ENCODE measurements at regions not wholly inside any gene's neighbourhood (a gene's known extent, or its start where the extent isn't known, plus 50 kb on each side); places are given as distances from the start of the nearest gene placed in this dataset.

DNA sequence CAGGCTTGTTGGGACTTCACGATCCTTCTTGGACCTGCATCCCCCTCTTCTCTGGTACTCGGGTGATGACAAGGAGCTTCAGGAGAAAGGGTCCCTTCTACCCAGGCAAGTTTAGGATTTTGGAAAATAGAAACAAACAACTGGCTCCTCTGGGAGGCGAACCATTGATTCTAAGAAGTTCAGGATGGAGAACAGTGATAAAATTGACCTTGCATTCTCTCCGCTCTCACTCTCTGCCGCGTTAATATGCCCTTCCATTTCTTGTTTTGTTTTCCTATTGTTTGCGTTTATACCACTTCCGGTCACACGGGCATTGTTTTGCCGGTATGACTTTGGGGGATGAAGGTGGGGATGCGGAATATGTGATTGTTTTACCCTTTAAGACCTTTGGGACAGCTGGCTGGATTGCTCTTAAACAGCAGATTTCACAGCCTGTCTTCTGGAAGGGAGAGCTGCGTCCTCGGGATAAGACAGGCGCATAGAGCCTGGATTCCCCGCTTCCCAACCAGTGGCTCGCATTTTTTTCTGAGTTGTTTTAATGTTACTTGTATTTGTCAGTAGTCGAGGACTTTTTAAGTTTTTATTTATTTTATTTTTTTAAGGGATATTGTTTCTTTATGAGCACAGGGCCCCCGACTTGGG is 144.3 kb upstream of the ZNF184 start:
- no peak for TF ChIP-seq FOXP2 (optimal IDR thresholded peaks at IDR 0.05; ENCODE audit: borderline replicate concordance, extremely low read depth, extremely low read length, insufficient read depth)
- TF ChIP-seq, protein P1, sequence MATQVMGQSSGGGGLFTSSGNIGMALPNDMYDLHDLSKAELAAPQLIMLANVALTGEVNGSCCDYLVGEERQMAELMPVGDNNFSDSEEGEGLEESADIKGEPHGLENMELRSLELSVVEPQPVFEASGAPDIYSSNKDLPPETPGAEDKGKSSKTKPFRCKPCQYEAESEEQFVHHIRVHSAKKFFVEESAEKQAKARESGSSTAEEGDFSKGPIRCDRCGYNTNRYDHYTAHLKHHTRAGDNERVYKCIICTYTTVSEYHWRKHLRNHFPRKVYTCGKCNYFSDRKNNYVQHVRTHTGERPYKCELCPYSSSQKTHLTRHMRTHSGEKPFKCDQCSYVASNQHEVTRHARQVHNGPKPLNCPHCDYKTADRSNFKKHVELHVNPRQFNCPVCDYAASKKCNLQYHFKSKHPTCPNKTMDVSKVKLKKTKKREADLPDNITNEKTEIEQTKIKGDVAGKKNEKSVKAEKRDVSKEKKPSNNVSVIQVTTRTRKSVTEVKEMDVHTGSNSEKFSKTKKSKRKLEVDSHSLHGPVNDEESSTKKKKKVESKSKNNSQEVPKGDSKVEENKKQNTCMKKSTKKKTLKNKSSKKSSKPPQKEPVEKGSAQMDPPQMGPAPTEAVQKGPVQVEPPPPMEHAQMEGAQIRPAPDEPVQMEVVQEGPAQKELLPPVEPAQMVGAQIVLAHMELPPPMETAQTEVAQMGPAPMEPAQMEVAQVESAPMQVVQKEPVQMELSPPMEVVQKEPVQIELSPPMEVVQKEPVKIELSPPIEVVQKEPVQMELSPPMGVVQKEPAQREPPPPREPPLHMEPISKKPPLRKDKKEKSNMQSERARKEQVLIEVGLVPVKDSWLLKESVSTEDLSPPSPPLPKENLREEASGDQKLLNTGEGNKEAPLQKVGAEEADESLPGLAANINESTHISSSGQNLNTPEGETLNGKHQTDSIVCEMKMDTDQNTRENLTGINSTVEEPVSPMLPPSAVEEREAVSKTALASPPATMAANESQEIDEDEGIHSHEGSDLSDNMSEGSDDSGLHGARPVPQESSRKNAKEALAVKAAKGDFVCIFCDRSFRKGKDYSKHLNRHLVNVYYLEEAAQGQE (IDR thresholded peaks at IDR 0.05; ENCODE audit: insufficient read depth in 1 of 2, low read depth in 2 of 2, low read length in 2 of 2) = no peak
- no peak for TF ChIP-seq SIN3A (IDR thresholded peaks at IDR 0.05; ENCODE audit: borderline replicate concordance, insufficient read depth, low read length)
- no peak for TF ChIP-seq POLR2AphosphoS5 (IDR thresholded peaks at IDR 0.05; ENCODE audit: low read depth, low read length)
- no peak for TF ChIP-seq TAF1 (IDR thresholded peaks at IDR 0.05; ENCODE audit: borderline replicate concordance, insufficient read depth, low read length)

GRCh38 chr6:27616328-27617045 is 143.6 kb upstream of the ZNF184 start:
- TF ChIP-seq FOXP2 (optimal IDR thresholded peaks at IDR 0.05; ENCODE audit: borderline replicate concordance, extremely low read depth, extremely low read length, insufficient read depth) (no peak), TAF1 (IDR thresholded peaks at IDR 0.05; ENCODE audit: borderline replicate concordance, insufficient read depth, low read length) (no peak), SIN3A (IDR thresholded peaks at IDR 0.05; ENCODE audit: borderline replicate concordance, insufficient read depth, low read length) (no peak), POLR2AphosphoS5 (IDR thresholded peaks at IDR 0.05; ENCODE audit: low read depth, low read length) (no peak)
- TF ChIP-seq, protein P1 (IDR thresholded peaks at IDR 0.05; ENCODE audit: insufficient read depth in 1 of 2, low read depth in 2 of 2, low read length in 2 of 2) = no peak

DNA sequence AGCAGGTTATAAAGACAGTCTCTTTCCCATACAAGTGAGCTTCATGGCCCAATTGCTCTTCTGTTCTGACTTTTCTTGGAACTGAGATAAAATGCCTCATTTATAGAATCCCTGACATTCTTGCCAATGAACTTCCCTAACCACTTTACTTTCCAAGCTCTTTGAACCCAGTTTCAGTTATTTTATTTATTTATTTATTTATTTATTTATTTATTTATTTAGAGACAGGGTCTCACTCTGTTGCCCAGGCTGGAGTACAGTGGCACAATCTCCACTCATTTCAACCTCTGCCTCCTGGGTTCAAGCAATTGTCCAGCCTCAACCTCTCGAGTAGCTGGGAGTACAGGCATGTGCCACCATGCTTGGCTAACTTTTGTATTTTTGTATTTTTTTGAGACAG is 138.5 kb upstream of the ZNF184 start:
- TF ChIP-seq POLR2AphosphoS5 (IDR thresholded peaks at IDR 0.05; ENCODE audit: low read depth, low read length) (no peak), SIN3A (IDR thresholded peaks at IDR 0.05; ENCODE audit: borderline replicate concordance, insufficient read depth, low read length) (no peak), TAF1 (IDR thresholded peaks at IDR 0.05; ENCODE audit: borderline replicate concordance, insufficient read depth, low read length) (no peak), FOXP2 (optimal IDR thresholded peaks at IDR 0.05; ENCODE audit: borderline replicate concordance, extremely low read depth, extremely low read length, insufficient read depth) (no peak)
- TF ChIP-seq, protein P1 (IDR thresholded peaks at IDR 0.05; ENCODE audit: insufficient read depth in 1 of 2, low read depth in 2 of 2, low read length in 2 of 2) = no peak

- TF ChIP-seq FOXP2 (optimal IDR thresholded peaks at IDR 0.05; ENCODE audit: borderline replicate concordance, extremely low read depth, extremely low read length, insufficient read depth) = no peak
- no peak for TF ChIP-seq TAF1 (IDR thresholded peaks at IDR 0.05; ENCODE audit: borderline replicate concordance, insufficient read depth, low read length)
- TF ChIP-seq POLR2AphosphoS5 (IDR thresholded peaks at IDR 0.05; ENCODE audit: low read depth, low read length) = no peak
- TF ChIP-seq, protein P1 (IDR thresholded peaks at IDR 0.05; ENCODE audit: insufficient read depth in 1 of 2, low read depth in 2 of 2, low read length in 2 of 2) = no peak
- no peak for TF ChIP-seq SIN3A (IDR thresholded peaks at IDR 0.05; ENCODE audit: borderline replicate concordance, insufficient read depth, low read length)
Measured at GRCh38 chr6:27608916-27609883, 136.3 kb upstream of the ZNF184 start.
